ENCODE measurements at regions not wholly inside any gene's neighbourhood (a gene's known extent, or its start where the extent isn't known, plus 50 kb on each side); places are given as distances from the start of the nearest gene placed in this dataset.
"Not testable (repeated sequence)": the region's sequence is repeated elsewhere in the genome, so short reads cannot be mapped to it uniquely, and the experiment has no call there.

DNA sequence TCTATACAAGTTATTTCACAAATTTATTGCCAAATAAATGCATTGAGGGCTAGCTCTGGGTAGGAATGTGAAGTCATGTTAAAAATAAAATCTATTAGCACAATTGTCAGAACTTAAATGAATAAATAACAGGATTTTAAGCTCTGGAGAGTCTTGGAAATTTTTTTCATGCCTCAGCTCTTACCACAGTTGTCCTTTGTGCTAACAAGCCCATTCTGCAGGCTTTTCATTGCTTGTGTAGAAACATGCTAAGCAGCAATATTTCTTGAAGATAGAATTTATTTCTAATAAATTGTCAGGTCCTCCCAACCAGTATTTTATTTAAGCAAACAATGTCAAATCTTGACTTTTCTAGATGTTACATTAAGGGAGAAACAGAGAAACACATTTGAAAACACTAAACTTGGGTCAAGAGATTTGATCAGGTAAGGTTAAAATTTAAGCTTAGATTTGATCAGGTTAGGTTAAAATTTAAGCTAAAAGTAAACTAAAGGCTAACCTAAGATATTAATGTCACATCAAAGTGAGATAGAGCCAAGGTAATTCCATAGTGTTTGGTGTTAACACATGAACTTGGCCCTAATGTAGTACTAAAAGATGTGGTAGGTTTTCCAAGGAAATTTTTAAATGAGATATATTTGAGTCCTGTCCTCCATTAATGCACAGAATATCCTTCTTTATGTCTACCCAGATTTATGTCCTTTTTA is 179.1 kb upstream of the IL1RAPL1 start:
- Mint-ChIP-seq H3K9me3 (peaks cover 9% of the 10 kb centered on the region), H3K4me1 (no peaks in the 10 kb centered on the region), H3K36me3 (ENCODE audit: low read depth) (peaks cover 6% of the 10 kb centered on the region), H3K4me3 (no peak overlapping the region), H3K27ac (no peak overlapping the region), H3K27me3 (ENCODE audit: low read depth) (peaks cover 3% of the 10 kb centered on the region)
- no peak for TF ChIP-seq CTCF (IDR thresholded peaks at IDR 0.05; ENCODE audit: unreplicated experiment in 3 of 3)

GRCh38 chrX:28398342-28398741 is 188.9 kb upstream of the IL1RAPL1 start:
- H3K36me3 Mint-ChIP-seq (ENCODE audit: low read depth): no peaks in the 10 kb centered on the region
- peaks cover 3% of the 10 kb centered on the region for H3K9me3 Mint-ChIP-seq
- no peak overlapping the region for H3K27ac Mint-ChIP-seq
- TF ChIP-seq CTCF (IDR thresholded peaks at IDR 0.05; ENCODE audit: unreplicated experiment in 3 of 3): no peak
- no peak overlapping the region for H3K4me3 Mint-ChIP-seq
- H3K27me3 Mint-ChIP-seq (ENCODE audit: low read depth): no peaks in the 10 kb centered on the region
- no peaks in the 10 kb centered on the region for H3K4me1 Mint-ChIP-seq

DNA sequence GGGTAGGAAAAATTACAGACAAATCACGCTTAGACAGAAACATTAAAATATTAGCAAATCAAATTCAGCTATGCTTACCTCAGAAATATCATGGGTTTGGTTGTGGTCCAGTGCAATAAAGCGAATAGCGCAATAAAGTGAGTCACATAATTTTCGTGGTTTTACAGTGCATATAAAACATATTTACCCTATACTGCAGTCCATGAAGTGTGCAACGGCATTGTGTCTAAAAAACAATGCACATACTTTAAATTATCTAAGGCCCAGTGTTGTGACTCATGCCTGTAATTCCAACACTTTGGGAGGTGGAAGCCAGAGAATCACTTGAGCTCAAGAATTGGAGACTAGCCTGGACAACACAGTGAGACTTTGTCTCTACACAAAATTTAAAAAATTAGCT is 195.7 kb upstream of the IL1RAPL1 start:
- Mint-ChIP-seq H3K36me3 (ENCODE audit: low read depth) (no peaks in the 10 kb centered on the region), H3K9me3 (peaks cover 2% of the 10 kb centered on the region), H3K4me1 (no peaks in the 10 kb centered on the region), H3K27me3 (ENCODE audit: low read depth) (no peaks in the 10 kb centered on the region), H3K4me3 (no peak overlapping the region), H3K27ac (no peak overlapping the region)
- TF ChIP-seq CTCF (IDR thresholded peaks at IDR 0.05; ENCODE audit: unreplicated experiment in 3 of 3): no peak

- no peaks in the 10 kb centered on the region for H3K36me3 Mint-ChIP-seq (ENCODE audit: low read depth)
- peaks cover 5% of the 10 kb centered on the region for H3K9me3 Mint-ChIP-seq
- H3K4me1 Mint-ChIP-seq: no peaks in the 10 kb centered on the region
- H3K27ac Mint-ChIP-seq: no peak overlapping the region
- H3K4me3 Mint-ChIP-seq: no peak overlapping the region
- no peak for TF ChIP-seq CTCF (IDR thresholded peaks at IDR 0.05; ENCODE audit: unreplicated experiment in 3 of 3)
- no peaks in the 10 kb centered on the region for H3K27me3 Mint-ChIP-seq (ENCODE audit: low read depth)
These were observed 208.1 kb upstream of the IL1RAPL1 start for GRCh38 chrX:28379103-28379502.

DNA sequence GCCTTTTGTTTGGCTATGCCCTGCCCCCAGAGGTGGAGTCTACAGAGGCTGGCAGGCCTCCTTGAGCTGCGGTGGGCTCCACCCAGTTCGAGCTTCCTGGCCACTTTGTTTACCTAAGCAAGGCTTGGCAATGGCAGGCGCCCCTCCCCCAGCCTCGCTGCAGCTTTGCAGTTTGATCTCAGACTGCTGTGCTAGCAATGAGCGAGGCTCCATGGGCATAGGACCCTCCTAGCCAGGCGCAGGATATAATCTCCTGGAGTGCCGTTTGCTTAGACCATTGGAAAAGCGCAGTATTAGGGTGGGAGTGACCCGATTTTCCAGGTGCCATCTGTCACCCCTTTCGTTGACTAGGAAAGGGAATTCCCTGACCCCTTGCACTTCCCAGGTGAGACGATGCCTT is 219.6 kb upstream of the IL1RAPL1 start:
- peaks cover 38% of the 10 kb centered on the region for H3K9me3 Mint-ChIP-seq
- not testable (repeated sequence) for H3K27me3 Mint-ChIP-seq (ENCODE audit: low read depth)

DNA sequence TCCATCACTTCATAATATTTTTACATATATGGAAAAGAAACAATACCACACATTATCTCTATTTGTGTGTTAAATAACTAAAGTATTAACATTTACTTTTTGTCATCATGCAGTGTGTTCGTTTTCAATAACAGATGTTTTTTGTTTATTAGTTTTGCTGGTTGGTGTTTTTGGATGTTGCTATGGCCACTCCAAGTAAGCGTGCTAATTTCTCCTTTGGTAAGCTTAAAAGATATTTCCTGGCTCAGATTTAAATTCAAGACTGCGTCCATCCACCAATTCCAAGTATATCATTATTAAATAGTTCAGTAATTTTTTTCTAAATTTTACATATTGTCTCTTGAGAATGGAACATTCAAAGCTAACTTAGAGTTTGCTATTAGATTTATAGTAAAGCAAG is 235.4 kb upstream of the IL1RAPL1 start:
- Mint-ChIP-seq H3K4me1 (no peaks in the 10 kb centered on the region), H3K4me3 (no peak overlapping the region), H3K27ac (no peak overlapping the region), H3K9me3 (no peaks in the 10 kb centered on the region), H3K36me3 (ENCODE audit: low read depth) (no peaks in the 10 kb centered on the region), H3K27me3 (ENCODE audit: low read depth) (no peaks in the 10 kb centered on the region)
- no peak for TF ChIP-seq CTCF (IDR thresholded peaks at IDR 0.05; ENCODE audit: unreplicated experiment in 3 of 3)

More for the DNA sequence above, 219.6 kb upstream of the IL1RAPL1 start:
- not testable (repeated sequence) for H3K36me3 Mint-ChIP-seq (ENCODE audit: low read depth); H3K4me3 Mint-ChIP-seq; H3K4me1 Mint-ChIP-seq; H3K27ac Mint-ChIP-seq

Data from nephron (organoid).